Gastrocnemius medialis (tissue), 4 donors: ENCODE measurements at regions not wholly inside any gene's neighbourhood (a gene's known extent, or its start where the extent isn't known, plus 50 kb on each side); places are given as distances from the start of the nearest gene placed in this dataset.

Experiments
- POLR2A ChIP-seq, 2 donors: fragments of 450-650 bp; IDR thresholded peaks; one replicate each; pipeline ENCODE4 v1.6.1; 2017; ENCODE audit warnings: antibody characterized with exemption in 2 of 2, mild to moderate bottlenecking in 2 of 2, moderate library complexity in 2 of 2
- TF ChIP-seq, protein P1 (sequence below), 5 experiments: fragments of 450-650 bp in 3 of 5; fragments of 200-600 bp in 2 of 5; sonication (generic) in 2 of 5; IDR thresholded peaks in 4 of 5; conservative IDR thresholded peaks in 1 of 5; 1 replicate in 4 of 5; 2 replicates in 1 of 5; pipeline ENCODE4 v1.5.1; 2016 to 2019; ENCODE audit warnings: antibody characterized with exemption in 5 of 5, mild to moderate bottlenecking in 3 of 5, moderate library complexity in 3 of 5

DNA sequence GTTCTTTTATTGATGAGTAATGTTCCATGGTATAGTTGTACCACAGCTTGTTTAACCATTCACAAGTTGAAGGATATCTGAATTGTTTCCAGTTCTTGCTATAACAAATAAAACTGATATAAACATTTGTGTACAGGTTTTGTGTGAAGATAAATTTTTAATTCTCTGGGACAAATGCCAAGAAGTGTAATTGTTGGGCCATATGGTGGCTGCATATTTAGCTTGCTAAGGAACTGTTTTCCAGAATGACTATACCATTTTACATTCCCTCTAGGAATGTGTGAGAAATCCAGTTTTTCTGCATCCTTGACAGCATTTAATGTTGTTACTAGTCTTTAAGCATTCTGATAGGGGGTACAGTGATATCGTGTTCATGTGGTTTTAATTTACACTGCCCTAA, 368.5 kb downstream of the KIF2B start:
- TF ChIP-seq, protein P1, sequence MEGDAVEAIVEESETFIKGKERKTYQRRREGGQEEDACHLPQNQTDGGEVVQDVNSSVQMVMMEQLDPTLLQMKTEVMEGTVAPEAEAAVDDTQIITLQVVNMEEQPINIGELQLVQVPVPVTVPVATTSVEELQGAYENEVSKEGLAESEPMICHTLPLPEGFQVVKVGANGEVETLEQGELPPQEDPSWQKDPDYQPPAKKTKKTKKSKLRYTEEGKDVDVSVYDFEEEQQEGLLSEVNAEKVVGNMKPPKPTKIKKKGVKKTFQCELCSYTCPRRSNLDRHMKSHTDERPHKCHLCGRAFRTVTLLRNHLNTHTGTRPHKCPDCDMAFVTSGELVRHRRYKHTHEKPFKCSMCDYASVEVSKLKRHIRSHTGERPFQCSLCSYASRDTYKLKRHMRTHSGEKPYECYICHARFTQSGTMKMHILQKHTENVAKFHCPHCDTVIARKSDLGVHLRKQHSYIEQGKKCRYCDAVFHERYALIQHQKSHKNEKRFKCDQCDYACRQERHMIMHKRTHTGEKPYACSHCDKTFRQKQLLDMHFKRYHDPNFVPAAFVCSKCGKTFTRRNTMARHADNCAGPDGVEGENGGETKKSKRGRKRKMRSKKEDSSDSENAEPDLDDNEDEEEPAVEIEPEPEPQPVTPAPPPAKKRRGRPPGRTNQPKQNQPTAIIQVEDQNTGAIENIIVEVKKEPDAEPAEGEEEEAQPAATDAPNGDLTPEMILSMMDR (IDR thresholded peaks at IDR 0.05 in 4 of 5, conservative IDR thresholded peaks at IDR 0.05 in 1 of 5), result no peak
- TF ChIP-seq POLR2A (IDR thresholded peaks at IDR 0.05), result no peak
